SK-N-MC (cell line): ENCODE measurements at regions not wholly inside any gene's neighbourhood (a gene's known extent, or its start where the extent isn't known, plus 50 kb on each side); places are given as distances from the start of the nearest gene placed in this dataset.

Experiments
- DNase-seq: peaks from one replicate; pipeline ENCODE4 v3.0.0-alpha.2; 2011; ENCODE audit warnings: low read depth, low spot score
- H3K27ac ChIP-seq: fragments of 200-600 bp; sonication (generic); 2 replicates; pipeline ENCODE4 v1.5.1; 2016; ENCODE audit warnings: mixed run types
- H3K36me3 ChIP-seq: fragments of 200-600 bp; sonication (generic); 2 replicates; pipeline ENCODE4 v1.6.1; 2017; ENCODE audit warnings: antibody characterized with exemption, low read length, mixed read lengths; ENCODE audit not compliant: insufficient read depth
- H3K4me3 ChIP-seq: fragments of 200-600 bp; sonication (generic); 2 replicates; pipeline ENCODE4 v1.5.1; 2016
- H3K9ac ChIP-seq: fragments of 200-600 bp; sonication (generic); 2 replicates; pipeline ENCODE4 v1.8.0; 2017; ENCODE audit warnings: mixed run types, mixed read lengths; ENCODE audit not compliant: insufficient read length
- H3K9me3 ChIP-seq: fragments of 200-600 bp; sonication (generic); 2 replicates; pipeline ENCODE4 v1.6.1; 2017; ENCODE audit warnings: low read depth, mild to moderate bottlenecking, antibody characterized with exemption, low read length, moderate library complexity, mixed read lengths
- EZH2 ChIP-seq: fragments of 200-600 bp; sonication (generic); IDR thresholded peaks from one replicate; pipeline ENCODE4 v1.6.1; 2017; ENCODE audit warnings: antibody characterized with exemption
- FOXP2 ChIP-seq: optimal IDR thresholded peaks from 2 replicates; pipeline ENCODE3; 2011; ENCODE audit warnings: mild to moderate bottlenecking, moderate library complexity; ENCODE audit not compliant: insufficient read depth; ENCODE audit errors: extremely low read length, control extremely low read depth
- POLR2AphosphoS5 ChIP-seq: IDR thresholded peaks from 2 replicates; pipeline ENCODE4 v1.6.1; 2012; ENCODE audit warnings: mild to moderate bottlenecking, low read depth, low read length, borderline replicate concordance

- Histone ChIP-seq H3K9ac (no peak overlapping the region), H3K36me3 (no peaks in the 10 kb centered on the region), H3K4me3 (no peak overlapping the region), H3K27ac (no peak overlapping the region), H3K9me3 (no peaks in the 10 kb centered on the region)
- no peak for DNase-seq
- TF ChIP-seq EZH2 (no peak), FOXP2 (no peak), POLR2AphosphoS5 (no peak)
Measured at GRCh38 chr4:31051151-31051550, 331.0 kb downstream of the PCDH7 start.

GRCh38 chr4:31051565-31051964, 331.4 kb downstream of the PCDH7 start:
- TF ChIP-seq POLR2AphosphoS5 (no peak), EZH2 (no peak), FOXP2 (no peak)
- no peaks in the 10 kb centered on the region for H3K36me3 ChIP-seq
- no peak overlapping the region for H3K27ac ChIP-seq
- H3K4me3 ChIP-seq: no peak overlapping the region
- no peak for DNase-seq
- H3K9me3 ChIP-seq: no peaks in the 10 kb centered on the region
- no peak overlapping the region for H3K9ac ChIP-seq

- Histone ChIP-seq H3K27ac (no peak overlapping the region), H3K9ac (no peak overlapping the region), H3K9me3 (no peaks in the 10 kb centered on the region), H3K36me3 (no peaks in the 10 kb centered on the region), H3K4me3 (no peak overlapping the region)
- TF ChIP-seq POLR2AphosphoS5: no peak
- DNase-seq: no peak
Measured at GRCh38 chr4:31052519-31052918, 332.4 kb downstream of the PCDH7 start.

GRCh38 chr4:31053451-31053850, 333.3 kb downstream of the PCDH7 start:
- H3K27ac ChIP-seq: no peak overlapping the region
- no peak overlapping the region for H3K4me3 ChIP-seq
- H3K9me3 ChIP-seq: no peaks in the 10 kb centered on the region
- TF ChIP-seq EZH2: no peak
- TF ChIP-seq POLR2AphosphoS5: no peak
- TF ChIP-seq FOXP2: no peak
- no peaks in the 10 kb centered on the region for H3K36me3 ChIP-seq
- DNase-seq: no peak
- no peak overlapping the region for H3K9ac ChIP-seq

- Histone ChIP-seq H3K36me3 (no peaks in the 10 kb centered on the region), H3K4me3 (no peak overlapping the region), H3K9me3 (no peaks in the 10 kb centered on the region), H3K27ac (no peak overlapping the region), H3K9ac (no peak overlapping the region)
- DNase-seq: no peak
- no peak for TF ChIP-seq FOXP2
Measured at GRCh38 chr4:31054295-31054694, 334.1 kb downstream of the PCDH7 start.

GRCh38 chr4:31058656-31059055, 338.5 kb downstream of the PCDH7 start:
- Histone ChIP-seq H3K9ac (no peak overlapping the region), H3K4me3 (no peak overlapping the region), H3K9me3 (no peaks in the 10 kb centered on the region), H3K27ac (no peak overlapping the region), H3K36me3 (no peaks in the 10 kb centered on the region)
- DNase-seq: no peak
- no peak for TF ChIP-seq FOXP2
- no peak for TF ChIP-seq EZH2

- Histone ChIP-seq H3K9ac (no peak overlapping the region), H3K36me3 (no peaks in the 10 kb centered on the region), H3K27ac (no peak overlapping the region), H3K9me3 (no peaks in the 10 kb centered on the region), H3K4me3 (no peak overlapping the region)
- TF ChIP-seq FOXP2 (no peak), EZH2 (no peak), POLR2AphosphoS5 (no peak)
- no peak for DNase-seq
Measured at GRCh38 chr4:31059753-31060522, 339.8 kb downstream of the PCDH7 start.

GRCh38 chr4:31065086-31065485, 344.9 kb downstream of the PCDH7 start:
- no peak overlapping the region for H3K27ac ChIP-seq
- no peaks in the 10 kb centered on the region for H3K9me3 ChIP-seq
- no peak overlapping the region for H3K9ac ChIP-seq
- no peak for DNase-seq
- H3K36me3 ChIP-seq: no peaks in the 10 kb centered on the region
- no peak for TF ChIP-seq EZH2
- no peak for TF ChIP-seq FOXP2
- no peak for TF ChIP-seq POLR2AphosphoS5
- H3K4me3 ChIP-seq: no peak overlapping the region

- Histone ChIP-seq H3K9me3 (no peaks in the 10 kb centered on the region), H3K9ac (no peak overlapping the region), H3K27ac (no peak overlapping the region), H3K36me3 (no peaks in the 10 kb centered on the region), H3K4me3 (no peak overlapping the region)
- no peak for DNase-seq
- TF ChIP-seq FOXP2 (no peak), EZH2 (no peak), POLR2AphosphoS5 (no peak)
Measured at GRCh38 chr4:31068257-31069075, 348.3 kb downstream of the PCDH7 start.

GRCh38 chr4:31069151-31069550, 349.0 kb downstream of the PCDH7 start:
- DNase-seq: no peak
- no peaks in the 10 kb centered on the region for H3K36me3 ChIP-seq
- H3K9ac ChIP-seq: no peak overlapping the region
- TF ChIP-seq FOXP2 (no peak), POLR2AphosphoS5 (no peak), EZH2 (no peak)
- no peaks in the 10 kb centered on the region for H3K9me3 ChIP-seq
- no peak overlapping the region for H3K4me3 ChIP-seq
- no peak overlapping the region for H3K27ac ChIP-seq
